K562 (cell line): ENCODE measurements at regions not wholly inside any gene's neighbourhood (a gene's known extent, or its start where the extent isn't known, plus 50 kb on each side); places are given as distances from the start of the nearest gene placed in this dataset.
"Not testable (repeated sequence)": the region's sequence is repeated elsewhere in the genome, so short reads cannot be mapped to it uniquely, and the experiment has no call there.

Experiments used
- ATAC-seq: fragments of 200-7000 bp; cut with Tn5 transposase; 3 replicates; pipeline ENCODE4 v1.9.1; 2020; ENCODE audit warnings: moderate library complexity
- BruUV-seq: library from RNA; stranded (reverse); fragments of 400-500 nt; replicated peaks from 2 replicates; lab custom pipeline; 2021; lab: Mats Ljungman, UMichigan
- CTCF ChIA-PET: fragments of 300-600 bp; formaldehyde crosslinking; extraction: SDS; loops from one replicate; lab custom pipeline; 2021; ENCODE audit warnings: low intra/inter-chr PET ratio; lab: Yijun Ruan, JAX
- POLR2A ChIA-PET: fragments of 300-600, 350-650 bp; sonication (Branson Sonifier 250); formaldehyde crosslinking; extraction: SDS; loops from one replicate; lab custom pipeline; 2021; ENCODE audit warnings: antibody characterized with exemption, inconsistent platforms; lab: Yijun Ruan, JAX
- DNase-seq, 4 experiments: peaks; one replicate each; pipeline versions ENCODE4 v3.0.0 to v3.0.0-alpha.2; 2011 to 2018; ENCODE audit warnings: low spot score in 3 of 4, mixed read lengths in 3 of 4; ENCODE audit errors: extremely low read depth in 1 of 4
- FAIRE-seq: peaks from 2 replicates; lab custom pipeline; 2011; peaks lifted over from hg19 to GRCh38; lab: Jason Lieb, UNC
- H2AFZ ChIP-seq: 2 replicates; pipeline ENCODE4 v1.6.0; 2011; ENCODE audit warnings: low read depth, low read length, control low read depth, inconsistent platforms
- H3K27ac ChIP-seq: fragments of 200-600 bp; 3 replicates; pipeline ENCODE4 v1.8.0; 2011; ENCODE audit warnings: low read depth, mild to moderate bottlenecking, control low read depth, inconsistent platforms, low read length, moderate library complexity, mixed read lengths; ENCODE audit errors: extremely low read depth
- H3K27me3 ChIP-seq, 2 experiments: fragments of 300-600 bp in 1 of 2; 2 replicates in 1 of 2; 3 replicates in 1 of 2; pipeline versions ENCODE4 v1.6.0 to v1.8.0; 2011; ENCODE audit warnings: inconsistent platforms in 2 of 2, low read length in 2 of 2, mild to moderate bottlenecking in 1 of 2, mixed read lengths in 1 of 2, moderate library complexity in 1 of 2; ENCODE audit not compliant: control insufficient read depth in 2 of 2, insufficient read depth in 2 of 2
- H3K36me3 ChIP-seq: fragments of 300-600 bp; 3 replicates; pipeline ENCODE4 v1.8.0; 2011; ENCODE audit warnings: mild to moderate bottlenecking, low read length, inconsistent platforms; ENCODE audit not compliant: control insufficient read depth, insufficient read depth
- H3K4me1 ChIP-seq, 2 experiments: fragments of 200-600 bp in 1 of 2; replicated peaks in 1 of 2; 2 replicates in 1 of 2; 3 replicates in 1 of 2; pipeline versions ENCODE4 v1.5.1 to v1.8.0; 2011; ENCODE audit warnings: inconsistent platforms in 2 of 2, low read length in 2 of 2, mild to moderate bottlenecking in 1 of 2, mixed read lengths in 1 of 2, moderate library complexity in 1 of 2; ENCODE audit not compliant: control insufficient read depth in 2 of 2, insufficient read depth in 2 of 2
- H3K4me2 ChIP-seq: 2 replicates; pipeline ENCODE4 v1.6.1; 2011; ENCODE audit warnings: low read length, control low read depth, inconsistent platforms, mixed read lengths; ENCODE audit not compliant: insufficient read depth
- H3K4me3 ChIP-seq: fragments of 200-600 bp; sonication (generic), shearing (Covaris generic); 2 replicates; pipeline ENCODE4 v1.5.1; 2016; ENCODE audit warnings: control low read depth, inconsistent platforms
- H3K79me2 ChIP-seq: fragments of 200-600 bp; 3 replicates; pipeline ENCODE4 v1.8.0; 2011; ENCODE audit warnings: low read length, inconsistent platforms; ENCODE audit not compliant: control insufficient read depth, insufficient read depth
- H3K9ac ChIP-seq, 2 experiments: 2 replicates each; pipeline versions ENCODE4 v1.6.0 to v1.6.1; 2011; ENCODE audit warnings: low read depth in 2 of 2, low read length in 2 of 2, control low read depth in 1 of 2, inconsistent platforms in 1 of 2, mild to moderate bottlenecking in 1 of 2, mixed read lengths in 1 of 2; ENCODE audit not compliant: insufficient read depth in 1 of 2
- H3K9me1 ChIP-seq: one replicate; pipeline ENCODE4 v1.6.0; 2011; ENCODE audit warnings: inconsistent platforms, mild to moderate bottlenecking, low read length, moderate library complexity; ENCODE audit not compliant: control insufficient read depth, insufficient read depth
- H3K9me3 ChIP-seq: replicated peaks from 2 replicates; pipeline ENCODE4 v1.5.1; 2011; ENCODE audit warnings: low read depth, low read length, inconsistent platforms; ENCODE audit not compliant: control insufficient read depth, insufficient read depth
- H4K20me1 ChIP-seq: replicated peaks from 2 replicates; pipeline ENCODE4 v1.6.1; 2011; ENCODE audit warnings: low read length, inconsistent platforms, mixed read lengths; ENCODE audit not compliant: control insufficient read depth, insufficient read depth
- ARID1B ChIP-seq: fragments of 450-650 bp; IDR thresholded peaks from 2 replicates; pipeline ENCODE4 v1.6.1; 2016; ENCODE audit warnings: antibody characterized with exemption, mild to moderate bottlenecking, inconsistent platforms
- RBM25 ChIP-seq: fragments of 200-400 bp; formaldehyde crosslinking; IDR thresholded peaks from 2 replicates; pipeline ENCODE4 v1.6.1; 2018; ENCODE audit warnings: low read length, low read depth, moderate library complexity; ENCODE audit not compliant: severe bottlenecking
- ZNF146 ChIP-seq: IDR thresholded peaks from one replicate; pipeline ENCODE4 v1.6.1; 2018; ENCODE audit warnings: missing compliant biosample characterization; ENCODE audit not compliant: unreplicated experiment
- WGBS: fragments of 100-300 bp; shearing (Covaris generic); methylation state at CpG from one replicate; pipeline ENCODE4 v1.1.6; 2016; ENCODE audit warnings: low coverage, mixed read lengths; ENCODE audit not compliant: insufficient coverage; ENCODE audit errors: missing lambda C conversion rate; 5-methylcytosine and 5-hydroxymethylcytosine counted together
- in situ Hi-C: fragments of 300-500 bp; cut with MboI; formaldehyde crosslinking; loops from 4 replicates; pipeline ENCODE4 v1.15.0; 2018; ENCODE audit warnings: inconsistent platforms, mixed read lengths
- intact Hi-C: fragments of 100-400 bp; cut with micrococcal nuclease; formaldehyde crosslinking; loops from 2 replicates; pipeline ENCODE4 v1.14.2; 2022

- intact Hi-C loops: not testable (repeated sequence)
Measured at GRCh38 chr5:89630064-89630463, 747.1 kb upstream of the MEF2C start.

DNA sequence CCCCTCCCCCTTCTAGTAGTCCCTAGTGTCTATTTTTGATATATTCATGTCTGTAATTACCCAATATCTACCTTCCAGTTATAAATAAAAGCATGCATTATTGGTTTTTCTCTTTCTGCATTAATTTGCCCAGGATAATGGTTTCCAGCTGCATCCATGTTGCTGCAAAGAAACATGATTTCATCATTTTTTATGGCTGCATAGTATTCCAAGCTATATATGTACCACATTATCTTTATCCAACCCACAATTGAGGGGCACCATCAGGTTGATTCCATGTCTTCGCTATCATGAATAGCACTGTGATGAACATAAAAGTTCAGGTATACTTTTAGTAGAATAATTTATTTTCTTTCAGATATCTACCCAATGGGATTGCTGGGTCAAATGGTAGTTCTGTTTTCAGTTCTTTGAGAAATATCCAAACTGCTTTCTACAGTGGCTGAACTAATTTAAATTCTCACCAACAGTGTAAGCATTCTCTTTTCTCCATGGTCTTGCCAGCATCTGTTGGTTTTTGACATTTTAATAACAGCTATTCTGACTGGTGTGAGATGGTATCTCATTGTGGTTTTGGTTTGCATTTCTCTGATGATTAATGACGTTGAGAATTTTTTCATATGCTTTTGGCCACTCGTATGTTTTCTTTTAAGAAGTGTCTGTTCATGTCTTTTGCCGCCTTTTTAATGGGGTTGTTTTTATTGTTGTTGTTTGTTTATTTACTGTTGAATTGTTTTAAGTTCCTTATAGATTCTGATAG is 746.1 kb upstream of the MEF2C start:
- ChIA-PET CTCF (no interaction called here), POLR2A (no interaction called here)
- WGBS: 1% methylated on average over 4 of the region's 4 CpGs
- Histone ChIP-seq H2AFZ (no peak overlapping the region), H3K4me2 (no peak overlapping the region), H3K9me3 (no peaks in the 10 kb centered on the region), H3K9ac (no peak overlapping the region), H3K27ac (no peak overlapping the region), H3K36me3 (no peaks in the 10 kb centered on the region), H3K4me3 (no peak overlapping the region), H3K9me1 (no peaks in the 10 kb centered on the region), H3K4me1 (no peaks in the 10 kb centered on the region), H4K20me1 (no peaks in the 10 kb centered on the region), H3K79me2 (no peaks in the 10 kb centered on the region), H3K27me3 (no peaks in the 10 kb centered on the region)
- FAIRE-seq: no peak
- no peak for ATAC-seq
- TF ChIP-seq ARID1B: no peak
- peak; percentile 79 for TF ChIP-seq ZNF146 (CRISPR knock-in tag)
- TF ChIP-seq RBM25: peak; percentile 5
- BruUV-seq: no TSS peak
- in situ Hi-C loops (no loop called here), intact Hi-C loops (no loop called here)
- DNase-seq: no peak

More at GRCh38 chr5:89630064-89630463, 747.1 kb upstream of the MEF2C start:
- H3K9ac ChIP-seq, H3K27ac ChIP-seq, H2AFZ ChIP-seq, H3K27me3 ChIP-seq, CTCF ChIA-PET, H3K9me3 ChIP-seq, H3K9me1 ChIP-seq, POLR2A ChIA-PET, H4K20me1 ChIP-seq, H3K4me3 ChIP-seq, H3K79me2 ChIP-seq, DNase-seq, ATAC-seq, BruUV-seq, H3K4me2 ChIP-seq, H3K36me3 ChIP-seq, FAIRE-seq, in situ Hi-C loops, H3K4me1 ChIP-seq: not testable (repeated sequence)
- TF ChIP-seq ZNF146 (CRISPR knock-in tag): peak; percentile 67
